Gastroesophageal sphincter (tissue), 4 donors: ENCODE measurements at regions not wholly inside any gene's neighbourhood (a gene's known extent, or its start where the extent isn't known, plus 50 kb on each side); places are given as distances from the start of the nearest gene placed in this dataset.
"Not testable (repeated sequence)": the region's sequence is repeated elsewhere in the genome, so short reads cannot be mapped to it uniquely, and the experiment has no call there.

Experiments
- ATAC-seq: fragments of 150-250 bp; one replicate; pipeline ENCODE4 v1.9.1; 2016; ENCODE audit warnings: mild to moderate bottlenecking, moderate library complexity
- H3K27ac ChIP-seq, 4 donors: fragments of 200-600 bp; sonication (generic) in 3 of 4; 1 replicate in 3 of 4; 2 replicates in 1 of 4; pipeline ENCODE4 v1.5.1; 2016 to 2019
- H3K27me3 ChIP-seq: fragments of 200-600 bp; sonication (generic); one replicate; pipeline ENCODE4 v1.5.1; 2019
- H3K36me3 ChIP-seq, 2 donors: fragments of 200-600 bp; sonication (generic); one replicate each; pipeline ENCODE4 v1.5.1; 2019; ENCODE audit warnings: control low read depth in 1 of 2
- H3K4me1 ChIP-seq, 3 donors: fragments of 200-600 bp; sonication (generic); 1 replicate in 2 of 3; 2 replicates in 1 of 3; pipeline ENCODE4 v1.5.1; 2016 to 2019; ENCODE audit warnings: control low read depth in 2 of 3
- H3K4me3 ChIP-seq, 2 donors: fragments of 200-600 bp; sonication (generic); one replicate each; pipeline ENCODE4 v1.5.1; 2019; ENCODE audit warnings: mild to moderate bottlenecking in 1 of 2, moderate library complexity in 1 of 2
- H3K9me3 ChIP-seq, 3 donors: fragments of 200-600 bp; sonication (generic); one replicate each; pipeline ENCODE4 v1.5.1; 2017 to 2019; ENCODE audit warnings: control low read depth in 2 of 3
- EP300 ChIP-seq: sonication (generic); formaldehyde crosslinking; IDR thresholded peaks from one replicate; pipeline ENCODE4 v1.6.1; 2017; ENCODE audit warnings: antibody characterized with exemption, mild to moderate bottlenecking
- POLR2A ChIP-seq, 2 donors: fragments of 450-650 bp; IDR thresholded peaks; one replicate each; pipeline ENCODE4 v1.6.1; 2017; ENCODE audit warnings: antibody characterized with exemption in 2 of 2, mild to moderate bottlenecking in 2 of 2, moderate library complexity in 1 of 2
- POLR2AphosphoS5 ChIP-seq: sonication (generic); formaldehyde crosslinking; IDR thresholded peaks from one replicate; pipeline ENCODE4 v1.6.1; 2017; ENCODE audit warnings: antibody characterized with exemption
- WGBS, 2 donors: methylation state at CpG; one replicate each; pipeline ENCODE4 v1.1.5; 2018; ENCODE audit warnings: low coverage in 1 of 2; 5-methylcytosine and 5-hydroxymethylcytosine counted together
- TF ChIP-seq, protein P1 (sequence below), 4 experiments: fragments of 200-600 bp in 2 of 4; fragments of 450-650 bp in 2 of 4; sonication (generic) in 1 of 4; IDR thresholded peaks; one replicate each; pipeline ENCODE4 v1.5.1; 2017 to 2019; ENCODE audit warnings: antibody characterized with exemption in 4 of 4, mild to moderate bottlenecking in 2 of 4, moderate library complexity in 2 of 4

DNA sequence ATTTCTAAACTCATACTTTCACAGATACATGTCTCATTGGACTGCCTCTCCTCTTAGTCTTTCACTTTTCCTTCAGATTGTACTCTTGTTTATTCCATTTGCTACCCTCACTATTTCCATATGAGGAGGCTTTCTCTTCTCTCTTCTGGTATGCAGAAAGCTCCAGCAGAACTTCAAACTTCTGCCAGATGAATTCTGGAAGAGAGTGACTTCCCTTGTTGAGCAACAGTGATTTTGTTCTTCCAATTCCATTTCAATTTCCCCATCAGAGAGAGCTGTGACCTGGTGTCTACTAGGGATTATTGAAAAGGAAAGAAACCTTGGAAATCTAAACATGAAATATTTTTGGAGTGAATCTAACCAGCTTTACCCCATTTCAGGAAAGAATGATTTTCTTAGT lies 523.2 kb upstream of the ZNF717 start:
- no peaks in the 10 kb centered on the region for H3K27me3 ChIP-seq
- no peak overlapping the region for H3K27ac ChIP-seq
- no peaks in the 10 kb centered on the region for H3K4me1 ChIP-seq
- H3K4me3 ChIP-seq, result no peak overlapping the region
- H3K36me3 ChIP-seq, result no peaks in the 10 kb centered on the region
- no peak for TF ChIP-seq POLR2A (IDR thresholded peaks at IDR 0.05)
- TF ChIP-seq, protein P1, sequence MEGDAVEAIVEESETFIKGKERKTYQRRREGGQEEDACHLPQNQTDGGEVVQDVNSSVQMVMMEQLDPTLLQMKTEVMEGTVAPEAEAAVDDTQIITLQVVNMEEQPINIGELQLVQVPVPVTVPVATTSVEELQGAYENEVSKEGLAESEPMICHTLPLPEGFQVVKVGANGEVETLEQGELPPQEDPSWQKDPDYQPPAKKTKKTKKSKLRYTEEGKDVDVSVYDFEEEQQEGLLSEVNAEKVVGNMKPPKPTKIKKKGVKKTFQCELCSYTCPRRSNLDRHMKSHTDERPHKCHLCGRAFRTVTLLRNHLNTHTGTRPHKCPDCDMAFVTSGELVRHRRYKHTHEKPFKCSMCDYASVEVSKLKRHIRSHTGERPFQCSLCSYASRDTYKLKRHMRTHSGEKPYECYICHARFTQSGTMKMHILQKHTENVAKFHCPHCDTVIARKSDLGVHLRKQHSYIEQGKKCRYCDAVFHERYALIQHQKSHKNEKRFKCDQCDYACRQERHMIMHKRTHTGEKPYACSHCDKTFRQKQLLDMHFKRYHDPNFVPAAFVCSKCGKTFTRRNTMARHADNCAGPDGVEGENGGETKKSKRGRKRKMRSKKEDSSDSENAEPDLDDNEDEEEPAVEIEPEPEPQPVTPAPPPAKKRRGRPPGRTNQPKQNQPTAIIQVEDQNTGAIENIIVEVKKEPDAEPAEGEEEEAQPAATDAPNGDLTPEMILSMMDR (IDR thresholded peaks at IDR 0.05), result no peak
- TF ChIP-seq POLR2AphosphoS5, result no peak
- no peak for TF ChIP-seq EP300
- peak; percentile 44 for ATAC-seq
- H3K9me3 ChIP-seq, result peaks cover 0 to 4% (median 0%) of the 10 kb centered on the region in 3 donors

DNA sequence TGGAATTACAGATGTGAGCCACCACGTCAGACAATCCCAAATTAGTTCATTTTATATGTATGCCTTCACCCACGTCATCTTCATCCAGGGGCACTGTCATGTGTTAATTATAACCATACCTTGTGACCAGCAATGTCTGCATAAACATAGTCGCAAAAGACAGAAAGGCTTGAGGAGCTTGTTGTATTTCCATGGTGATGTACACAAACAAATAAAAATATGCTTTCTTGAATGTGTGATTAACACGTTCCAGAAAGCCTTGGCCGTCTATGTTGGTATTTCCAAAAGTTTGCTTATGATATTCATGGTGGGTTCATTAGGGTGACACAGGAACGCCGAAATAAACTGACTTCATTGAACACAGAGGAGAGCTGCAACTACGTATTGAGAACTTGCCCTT lies 524.7 kb upstream of the ZNF717 start:
- no peak for TF ChIP-seq POLR2AphosphoS5
- no peak for TF ChIP-seq EP300
- TF ChIP-seq POLR2A (IDR thresholded peaks at IDR 0.05), result no peak
- TF ChIP-seq, protein P1 (IDR thresholded peaks at IDR 0.05), result no peak
- H3K4me3 ChIP-seq, result no peak overlapping the region
- H3K27me3 ChIP-seq, result no peaks in the 10 kb centered on the region
- peaks cover 0 to 4% (median 0%) of the 10 kb centered on the region in 3 donors for H3K9me3 ChIP-seq
- no peaks in the 10 kb centered on the region for H3K36me3 ChIP-seq
- H3K4me1 ChIP-seq, result no peaks in the 10 kb centered on the region
- WGBS, 2 donors, result 67 to 78% methylated on average over 6 to 7 of the region's 8 CpGs
- H3K27ac ChIP-seq, result no peak overlapping the region
- ATAC-seq, result no peak

DNA sequence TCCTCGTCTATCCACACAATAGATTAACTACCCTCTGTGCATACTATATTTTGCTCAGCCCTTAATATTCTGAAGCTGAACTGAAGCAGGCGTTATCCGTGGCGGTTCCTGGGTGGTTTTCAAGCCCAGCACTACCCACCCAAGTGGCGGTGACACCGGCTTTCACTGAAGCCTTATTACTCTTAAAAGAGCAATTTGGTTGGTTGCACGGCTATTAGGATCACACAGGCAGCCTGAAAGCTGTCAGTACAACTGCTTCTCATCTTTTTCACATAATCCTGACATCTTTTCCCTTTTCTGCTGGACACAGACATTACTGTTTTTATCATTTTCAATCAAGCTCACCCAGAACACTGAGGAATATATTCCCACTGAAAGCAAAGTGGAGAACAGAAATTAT lies 525.3 kb upstream of the ZNF717 start:
- H3K36me3 ChIP-seq, result no peaks in the 10 kb centered on the region
- no peaks in the 10 kb centered on the region for H3K4me1 ChIP-seq
- no peak overlapping the region for H3K27ac ChIP-seq
- 49 to 63% methylated on average over 2 to 7 of the region's 7 CpGs for WGBS, 2 donors
- no peaks in the 10 kb centered on the region for H3K27me3 ChIP-seq
- TF ChIP-seq POLR2AphosphoS5, result no peak
- TF ChIP-seq EP300, result no peak
- no peak for TF ChIP-seq POLR2A (IDR thresholded peaks at IDR 0.05)
- TF ChIP-seq, protein P1 (IDR thresholded peaks at IDR 0.05), result no peak
- peaks cover 0 to 4% (median 0%) of the 10 kb centered on the region in 3 donors for H3K9me3 ChIP-seq
- H3K4me3 ChIP-seq, result no peak overlapping the region
- no peak for ATAC-seq

DNA sequence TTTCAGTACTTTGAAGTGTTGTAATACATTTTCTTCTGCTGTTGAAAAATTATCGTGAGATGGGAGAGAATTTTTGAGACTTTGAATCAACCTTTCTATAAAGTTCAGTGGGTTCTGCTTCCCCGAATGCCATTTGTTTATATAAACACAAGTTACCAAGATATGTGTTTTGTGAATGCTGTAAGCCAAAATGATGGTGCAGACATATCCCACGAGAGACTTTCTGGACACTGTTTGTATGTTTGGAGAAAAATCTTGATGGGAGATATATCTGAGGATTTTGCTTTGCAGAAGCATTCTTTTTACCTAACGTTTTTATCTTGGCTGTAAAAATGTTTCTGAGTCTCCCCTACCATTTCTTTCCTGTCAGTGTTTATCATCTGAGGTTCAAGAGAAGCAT lies 526.6 kb upstream of the ZNF717 start:
- Histone ChIP-seq H3K9me3 (peaks cover 0 to 4% (median 0%) of the 10 kb centered on the region in 3 donors), H3K27ac (no peak overlapping the region), H3K27me3 (no peaks in the 10 kb centered on the region), H3K4me3 (no peak overlapping the region), H3K36me3 (no peaks in the 10 kb centered on the region), H3K4me1 (no peaks in the 10 kb centered on the region)
- TF ChIP-seq, protein P1 (IDR thresholded peaks at IDR 0.05), result no peak
- WGBS, 2 donors, result 12 to 29% methylated on average over 4 of the region's 4 CpGs
- ATAC-seq, result no peak

DNA sequence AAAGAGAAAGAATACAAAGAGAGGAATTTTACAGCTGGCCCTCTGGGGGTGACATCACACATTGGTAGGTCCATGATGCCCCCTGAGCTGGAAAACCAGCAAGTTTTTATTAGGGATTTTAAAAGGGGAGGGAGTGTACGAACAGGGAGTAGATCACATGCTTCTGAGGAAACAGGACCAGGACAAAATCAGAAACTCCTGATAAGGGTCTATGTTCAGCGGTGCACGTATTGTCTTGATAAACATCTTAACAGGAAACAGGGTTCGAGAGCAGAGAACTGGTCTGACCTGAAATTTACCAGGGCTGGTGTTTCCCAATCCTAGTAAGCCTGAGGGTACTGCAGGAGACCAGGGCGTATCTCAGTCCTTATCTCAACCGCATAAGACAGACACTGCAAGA lies 530.6 kb upstream of the ZNF717 start:
- not testable (repeated sequence) for H3K36me3 ChIP-seq, H3K4me1 ChIP-seq, ATAC-seq, H3K9me3 ChIP-seq, H3K27me3 ChIP-seq, H3K27ac ChIP-seq, H3K4me3 ChIP-seq
- 86 to 88% methylated on average over 5 to 6 of the region's 6 CpGs for WGBS, 2 donors

DNA sequence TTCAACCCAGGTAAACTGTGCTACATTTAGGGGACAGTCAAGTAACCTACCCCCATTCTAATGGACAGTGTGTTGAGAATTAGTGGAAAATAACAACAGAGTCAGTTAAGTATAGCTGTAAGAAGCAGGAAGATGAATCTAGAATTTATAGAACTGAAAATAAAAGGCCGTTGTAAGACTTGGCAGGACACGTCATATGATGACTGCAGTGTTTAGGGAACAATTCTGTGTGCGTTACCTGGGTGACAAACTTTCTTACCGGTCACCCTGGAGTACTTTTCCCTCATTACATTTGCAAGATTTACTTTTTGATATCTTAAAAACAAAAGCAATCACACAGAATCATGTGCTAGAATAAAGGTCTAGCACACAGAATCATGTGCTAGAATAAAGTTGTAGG lies 536.3 kb upstream of the ZNF717 start:
- Histone ChIP-seq H3K36me3 (no peaks in the 10 kb centered on the region), H3K27ac (no peak overlapping the region), H3K9me3 (no peaks in the 10 kb centered on the region), H3K27me3 (no peaks in the 10 kb centered on the region), H3K4me3 (no peak overlapping the region), H3K4me1 (no peaks in the 10 kb centered on the region)
- 61 to 72% methylated on average over 4 of the region's 4 CpGs for WGBS, 2 donors
- TF ChIP-seq, protein P1 (IDR thresholded peaks at IDR 0.05), result no peak
- TF ChIP-seq POLR2A (IDR thresholded peaks at IDR 0.05) (no peak), EP300 (no peak), POLR2AphosphoS5 (no peak)
- ATAC-seq, result no peak
